Skeletal muscle tissue (tissue), 3 donors: ENCODE measurements at regions not wholly inside any gene's neighbourhood (a gene's known extent, or its start where the extent isn't known, plus 50 kb on each side); places are given as distances from the start of the nearest gene placed in this dataset.
"Not testable (repeated sequence)": the region's sequence is repeated elsewhere in the genome, so short reads cannot be mapped to it uniquely, and the experiment has no call there.

ENCODE experiments used
- H3K27ac ChIP-seq: one replicate; pipeline ENCODE4 v1.7.0; 2013; ENCODE audit warnings: mild to moderate bottlenecking, low read depth, low read length, inconsistent platforms
- H3K27me3 ChIP-seq, 3 donors: one replicate each; pipeline ENCODE4 v1.7.0; 2013; ENCODE audit warnings: low read length in 3 of 3; ENCODE audit not compliant: control insufficient read depth in 3 of 3, insufficient read depth in 3 of 3
- H3K36me3 ChIP-seq, 3 donors: one replicate each; pipeline ENCODE4 v1.7.0; 2013; ENCODE audit warnings: low read length in 3 of 3; ENCODE audit not compliant: control insufficient read depth in 3 of 3, insufficient read depth in 3 of 3
- H3K4me1 ChIP-seq, 3 donors: one replicate each; pipeline ENCODE4 v1.7.0; 2013; ENCODE audit warnings: low read length in 3 of 3, mild to moderate bottlenecking in 3 of 3; ENCODE audit not compliant: control insufficient read depth in 3 of 3, insufficient read depth in 3 of 3
- H3K4me3 ChIP-seq, 3 donors: one replicate each; pipeline ENCODE4 v1.7.0; 2013; ENCODE audit warnings: low read length in 3 of 3
- H3K9ac ChIP-seq, 3 donors: one replicate each; pipeline ENCODE4 v1.7.0; 2013; ENCODE audit warnings: low read length in 3 of 3, mild to moderate bottlenecking in 3 of 3, moderate library complexity in 2 of 3, low read depth in 1 of 3
- H3K9me3 ChIP-seq, 3 donors: one replicate each; pipeline ENCODE4 v1.7.0; 2013; ENCODE audit warnings: low read length in 3 of 3; ENCODE audit not compliant: control insufficient read depth in 3 of 3
- donor health status: Osteomylitis.

- Histone ChIP-seq H3K27me3 (no peaks in the 10 kb centered on the region), H3K4me1 (no peaks in the 10 kb centered on the region), H3K9me3 (no peaks in the 10 kb centered on the region), H3K9ac (no peak overlapping the region), H3K4me3 (no peak overlapping the region), H3K27ac (no peak overlapping the region), H3K36me3 (no peaks in the 10 kb centered on the region)
These were observed 191.3 kb downstream of the ALDH8A1 start for GRCh38 chr6:134758621-134759020.

- Histone ChIP-seq H3K27ac (no peak overlapping the region), H3K4me3 (no peak overlapping the region), H3K4me1 (no peaks in the 10 kb centered on the region), H3K36me3 (no peaks in the 10 kb centered on the region), H3K9ac (no peak overlapping the region), H3K27me3 (no peaks in the 10 kb centered on the region), H3K9me3 (no peaks in the 10 kb centered on the region)
These were observed 192.0 kb downstream of the ALDH8A1 start for GRCh38 chr6:134757911-134758361.

GRCh38 chr6:134756374-134757025 lies 193.4 kb downstream of the ALDH8A1 start:
- Histone ChIP-seq H3K4me1 (no peaks in the 10 kb centered on the region), H3K27ac (no peak overlapping the region), H3K9ac (no peak overlapping the region), H3K4me3 (no peak overlapping the region), H3K27me3 (no peaks in the 10 kb centered on the region), H3K36me3 (no peaks in the 10 kb centered on the region), H3K9me3 (no peaks in the 10 kb centered on the region)

GRCh38 chr6:134754013-134754690 lies 195.7 kb downstream of the ALDH8A1 start:
- Histone ChIP-seq H3K27ac (no peak overlapping the region), H3K4me1 (no peaks in the 10 kb centered on the region), H3K27me3 (no peaks in the 10 kb centered on the region), H3K36me3 (no peaks in the 10 kb centered on the region), H3K9ac (no peak overlapping the region), H3K4me3 (no peak overlapping the region), H3K9me3 (no peaks in the 10 kb centered on the region)

- Histone ChIP-seq H3K4me1 (no peaks in the 10 kb centered on the region), H3K9me3 (no peaks in the 10 kb centered on the region), H3K27me3 (no peaks in the 10 kb centered on the region), H3K9ac (no peak overlapping the region), H3K4me3 (no peak overlapping the region), H3K27ac (no peak overlapping the region), H3K36me3 (no peaks in the 10 kb centered on the region)
These were observed 196.9 kb downstream of the ALDH8A1 start for GRCh38 chr6:134753001-134753400.

GRCh38 chr6:134752445-134752844 lies 197.5 kb downstream of the ALDH8A1 start:
- Histone ChIP-seq H3K4me3 (no peak overlapping the region), H3K9me3 (no peaks in the 10 kb centered on the region), H3K9ac (no peak overlapping the region), H3K27ac (no peak overlapping the region), H3K4me1 (no peaks in the 10 kb centered on the region), H3K27me3 (no peaks in the 10 kb centered on the region), H3K36me3 (no peaks in the 10 kb centered on the region)

GRCh38 chr6:134750669-134751068 lies 199.2 kb downstream of the ALDH8A1 start:
- Histone ChIP-seq H3K27ac (no peak overlapping the region), H3K4me3 (no peak overlapping the region), H3K9me3 (no peaks in the 10 kb centered on the region), H3K27me3 (no peaks in the 10 kb centered on the region), H3K9ac (no peak overlapping the region), H3K36me3 (no peaks in the 10 kb centered on the region), H3K4me1 (no peaks in the 10 kb centered on the region)

- Histone ChIP-seq H3K27ac (no peak overlapping the region), H3K27me3 (no peaks in the 10 kb centered on the region), H3K4me1 (no peaks in the 10 kb centered on the region)
These were observed 201.4 kb downstream of the ALDH8A1 start for GRCh38 chr6:134748484-134748883.

GRCh38 chr6:134747197-134747596 lies 202.7 kb downstream of the ALDH8A1 start:
- H3K27me3 ChIP-seq, H3K9me3 ChIP-seq, H3K4me1 ChIP-seq, H3K27ac ChIP-seq, H3K9ac ChIP-seq, H3K4me3 ChIP-seq, H3K36me3 ChIP-seq: not testable (repeated sequence)

More at GRCh38 chr6:134748484-134748883, 201.4 kb downstream of the ALDH8A1 start:
- H3K36me3 ChIP-seq: no peaks in the 10 kb centered on the region
- H3K9ac ChIP-seq: no peak overlapping the region
- no peaks in the 10 kb centered on the region for H3K9me3 ChIP-seq
- H3K4me3 ChIP-seq: no peak overlapping the region

GRCh38 chr6:134746140-134746539 lies 203.8 kb downstream of the ALDH8A1 start:
- H3K9ac ChIP-seq: no peak overlapping the region
- H3K27me3 ChIP-seq: no peaks in the 10 kb centered on the region
- H3K27ac ChIP-seq: no peak overlapping the region

More at GRCh38 chr6:134746140-134746539, 203.8 kb downstream of the ALDH8A1 start:
- Histone ChIP-seq H3K4me3 (no peak overlapping the region), H3K4me1 (peaks cover 0 to 6% (median 0%) of the 10 kb centered on the region in 3 donors), H3K9me3 (no peaks in the 10 kb centered on the region), H3K36me3 (no peaks in the 10 kb centered on the region)
